Renal cortex interstitium (tissue), 11 donors: ENCODE measurements at regions not wholly inside any gene's neighbourhood (a gene's known extent, or its start where the extent isn't known, plus 50 kb on each side); places are given as distances from the start of the nearest gene placed in this dataset.

ENCODE experiments used
- DNase-seq, 11 donors: peaks; one replicate each; pipeline ENCODE4 v3.0.0-alpha.2; 2013; ENCODE audit warnings: low read depth in 9 of 11, low spot score in 4 of 11; ENCODE audit errors: extremely low read depth in 1 of 11

DNA sequence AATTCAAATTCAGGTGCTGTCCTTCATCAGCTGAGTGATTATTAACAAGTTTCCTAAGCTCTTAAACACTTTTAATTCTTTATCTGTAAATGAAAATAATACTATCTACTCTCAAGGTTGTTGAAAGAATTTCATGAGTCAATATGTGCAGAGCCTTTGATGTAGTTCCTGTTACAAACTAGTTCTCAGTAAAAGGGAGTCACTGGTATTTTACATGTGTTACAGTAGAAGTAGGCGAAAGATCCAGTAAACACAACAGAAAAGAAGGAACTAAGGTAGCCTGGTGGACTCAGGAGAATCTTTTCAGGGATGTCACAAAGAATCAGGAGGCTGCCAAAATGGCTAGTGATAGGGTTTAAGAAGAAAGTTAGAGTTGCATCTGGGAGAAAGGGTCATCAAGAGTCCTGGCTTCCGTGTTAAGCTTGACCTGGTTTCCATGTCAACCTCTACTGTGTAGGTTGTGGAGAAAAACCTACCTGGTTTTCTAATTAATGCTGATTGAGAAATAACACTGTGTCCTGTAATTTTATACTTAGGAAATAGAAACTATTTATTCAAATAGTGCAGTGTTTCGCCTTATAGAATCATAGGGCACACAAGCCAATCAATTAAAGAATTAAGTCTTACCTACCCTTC, 58.3 kb upstream of the TRIB2 start:
- DNase-seq = no peak

DNA sequence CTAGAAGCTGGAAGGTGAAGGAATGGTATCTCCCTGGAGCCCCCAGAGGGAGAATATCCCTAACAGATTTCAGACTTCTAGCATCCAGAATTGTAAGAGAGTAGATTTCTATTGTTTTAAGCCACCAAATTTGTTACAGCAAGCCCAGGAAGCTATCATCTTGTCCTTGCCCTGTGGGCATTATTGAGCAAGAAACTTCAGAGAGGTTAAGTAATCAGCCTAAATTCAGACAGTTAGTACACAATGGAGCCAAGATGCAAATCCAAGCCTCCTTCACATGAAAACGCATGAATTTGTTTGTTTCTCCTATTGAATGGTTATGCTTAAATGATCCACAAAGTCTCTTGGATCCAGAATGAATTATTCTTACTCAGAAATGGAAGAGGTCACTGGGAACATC, 55.2 kb upstream of the TRIB2 start:
- DNase-seq = no peak

DNA sequence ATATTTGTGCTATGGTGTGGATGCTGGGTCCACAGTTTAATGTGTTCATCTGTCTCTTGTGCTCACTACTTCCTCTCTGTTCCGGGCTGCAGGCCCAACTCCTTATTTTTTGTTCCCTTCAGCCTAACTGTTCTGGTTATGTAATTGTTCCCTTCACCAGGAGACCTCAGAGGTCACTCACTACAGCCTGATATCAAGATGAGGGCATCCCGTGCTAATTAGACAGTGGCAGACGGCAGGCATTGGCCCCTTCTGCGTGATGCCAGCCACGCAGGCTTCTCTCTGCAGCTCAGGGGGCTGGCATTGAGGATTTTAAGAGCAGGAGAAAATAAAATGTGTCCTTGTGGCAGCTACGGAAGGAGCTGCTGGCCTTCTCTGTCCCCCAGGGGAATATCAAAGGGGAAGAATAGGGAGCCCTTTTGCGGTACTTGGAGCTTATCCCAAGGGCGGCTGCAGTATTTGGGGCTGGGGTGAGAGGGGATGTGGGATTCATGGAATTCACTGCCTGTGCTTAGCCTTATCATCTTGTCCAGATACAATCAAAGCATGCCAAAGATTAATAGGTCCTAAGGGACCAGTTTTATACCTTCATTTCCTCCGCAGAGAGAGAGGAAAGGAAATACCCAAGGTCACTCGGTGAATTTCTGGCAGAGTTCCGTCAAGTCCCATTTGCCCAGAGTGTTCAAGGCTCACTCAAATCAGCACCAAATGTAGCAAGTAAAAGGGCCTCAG, 53.3 kb upstream of the TRIB2 start:
- no peak for DNase-seq

DNA sequence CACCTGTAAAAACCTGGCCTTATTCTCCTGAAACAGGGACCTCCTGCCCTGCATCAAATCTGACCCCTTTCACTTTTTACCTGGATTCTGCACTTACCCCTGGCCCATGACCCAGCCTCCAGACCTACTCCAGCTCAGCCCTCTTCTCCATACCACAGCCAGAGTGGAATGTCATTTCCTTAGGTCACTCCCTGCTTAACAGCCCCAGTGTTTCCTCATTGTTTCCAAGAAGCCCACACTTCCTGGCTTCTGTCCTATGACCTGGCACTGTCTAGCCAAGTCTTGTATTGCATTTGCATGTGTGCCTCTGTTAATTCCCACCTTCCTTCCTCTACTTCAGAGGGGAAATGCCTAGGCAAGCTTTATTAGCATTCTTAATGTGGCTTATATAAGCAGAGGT, 51.4 kb upstream of the TRIB2 start:
- no peak for DNase-seq

DNA sequence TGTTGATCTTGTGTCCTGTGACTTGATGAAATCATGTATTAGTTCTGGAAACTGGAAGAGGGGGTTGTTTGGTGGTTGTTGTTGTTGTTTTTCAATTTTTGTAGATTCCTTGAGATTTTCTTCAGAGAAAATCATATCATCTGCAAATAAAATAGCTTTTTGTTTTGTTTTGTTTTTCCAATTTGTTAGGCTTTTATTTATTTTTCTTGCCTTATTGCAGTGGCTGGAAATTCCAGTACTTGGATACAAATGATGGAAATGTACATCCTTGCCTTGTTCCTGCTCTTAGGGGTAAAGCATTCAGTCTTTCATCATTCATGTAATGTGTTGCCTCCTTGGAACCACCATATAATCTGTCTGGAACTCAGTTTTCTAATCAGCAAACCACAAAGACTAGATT, 50.3 kb upstream of the TRIB2 start:
- no peak for DNase-seq
